GM23338 (cell line): ENCODE measurements at regions not wholly inside any gene's neighbourhood (a gene's known extent, or its start where the extent isn't known, plus 50 kb on each side); places are given as distances from the start of the nearest gene placed in this dataset.

ENCODE experiments used
- CREB1 ChIP-seq: fragments of 250-450 bp; sonication (Bioruptor Pico); IDR thresholded peaks from 2 replicates; pipeline ENCODE4 v1.5.0; 2020; ENCODE audit warnings: low read depth, mild to moderate bottlenecking, moderate library complexity
- CTCF ChIP-seq, 2 experiments: fragments of 200-600 bp in 1 of 2; sonication (generic) in 1 of 2; conservative IDR thresholded peaks; 2 replicates each; pipeline versions ENCODE4 v1.5.1 to v1.6.1; 2016 to 2017; ENCODE audit warnings: antibody characterized with exemption in 2 of 2, low read depth in 2 of 2, mild to moderate bottlenecking in 2 of 2, moderate library complexity in 1 of 2
- EZH2 ChIP-seq: fragments of 200-600 bp; sonication (generic); IDR thresholded peaks from one replicate; pipeline ENCODE4 v1.8.0; 2017; ENCODE audit warnings: antibody characterized with exemption, mild to moderate bottlenecking, low read depth; ENCODE audit not compliant: unreplicated experiment
- EZH2phosphoT487 ChIP-seq: fragments of 200-600 bp; sonication (generic); IDR thresholded peaks from one replicate; pipeline ENCODE4 v1.8.1; 2018; ENCODE audit warnings: antibody characterized with exemption; ENCODE audit not compliant: unreplicated experiment
- JUNB ChIP-seq: IDR thresholded peaks from one replicate; pipeline ENCODE4 v1.6.1; 2016; ENCODE audit warnings: antibody characterized with exemption; ENCODE audit not compliant: unreplicated experiment
- POLR2AphosphoS5 ChIP-seq: IDR thresholded peaks from 2 replicates; pipeline ENCODE4 v1.6.1; 2016; ENCODE audit warnings: antibody characterized with exemption, low read depth
- REST ChIP-seq: IDR thresholded peaks from one replicate; pipeline ENCODE4 v1.6.1; 2018; ENCODE audit warnings: antibody characterized with exemption; ENCODE audit not compliant: unreplicated experiment
- ZNF331 ChIP-seq: fragments of 250-450 bp; sonication (Bioruptor Pico); IDR thresholded peaks from 2 replicates; pipeline ENCODE4 v1.5.0; 2020; ENCODE audit warnings: low read depth, mild to moderate bottlenecking, moderate library complexity

- TF ChIP-seq EZH2phosphoT487 (no peak), CTCF (conservative IDR thresholded peaks at IDR 0.05; ENCODE audit: low read depth in 2 of 2) (no peak), EZH2 (no peak), ZNF331 (CRISPR knock-in tag) (no peak), CREB1 (CRISPR knock-in tag) (no peak), POLR2AphosphoS5 (no peak), JUNB (no peak), REST (no peak)
These were observed 263.8 kb downstream of the ZBBX start for GRCh38 chr3:167116120-167116922.
